CD4-positive, alpha-beta memory T cell (primary cell): ENCODE measurements at regions not wholly inside any gene's neighbourhood (a gene's known extent, or its start where the extent isn't known, plus 50 kb on each side); places are given as distances from the start of the nearest gene placed in this dataset.

ENCODE experiments used
- CTCF ChIA-PET: fragments of 350-600 bp; sonication (Branson Sonifier 250); formaldehyde crosslinking; loops from one replicate; lab custom pipeline; 2021; ENCODE audit warnings: inconsistent platforms; ENCODE audit not compliant: partially characterized antibody; lab: Charles Lee
- POLR2A ChIA-PET: fragments of 350-600 bp; sonication (Branson Sonifier 250); formaldehyde crosslinking; loops from one replicate; lab custom pipeline; 2021; ENCODE audit not compliant: partially characterized antibody; lab: Charles Lee
- DNase-seq, 5 donors: peaks; one replicate each; pipeline versions ENCODE4 v3.0.0 to v3.0.0-alpha.2; 2020 to 2022; ENCODE audit warnings: mixed read lengths in 1 of 5
- H3K27ac ChIP-seq: one replicate; pipeline ENCODE4 v1.7.0; 2013; ENCODE audit warnings: low read depth, low read length
- H3K27me3 ChIP-seq: 2 replicates; pipeline ENCODE4 v1.7.0; 2013; ENCODE audit warnings: mild to moderate bottlenecking, low read length, moderate library complexity; ENCODE audit not compliant: insufficient read depth
- H3K36me3 ChIP-seq: 2 replicates; pipeline ENCODE4 v1.7.0; 2013; ENCODE audit warnings: mild to moderate bottlenecking, low read length, moderate library complexity; ENCODE audit not compliant: insufficient read depth
- H3K4me1 ChIP-seq: 2 replicates; pipeline ENCODE4 v1.7.0; 2013; ENCODE audit warnings: mild to moderate bottlenecking, low read length, moderate library complexity; ENCODE audit not compliant: insufficient read depth
- H3K4me3 ChIP-seq, 2 donors: one replicate each; pipeline ENCODE4 v1.7.0; 2013; ENCODE audit warnings: low read length in 2 of 2, mild to moderate bottlenecking in 1 of 2
- H3K9me3 ChIP-seq, 2 donors: one replicate each; pipeline ENCODE4 v1.7.0; 2013; ENCODE audit warnings: low read length in 2 of 2, control low read depth in 1 of 2; ENCODE audit not compliant: control insufficient read depth in 1 of 2
- H3K27ac Mint-ChIP-seq, 7 donors: one replicate each; pipeline ENCODE4 v1.8.0; 2020 to 2021; ENCODE audit warnings: mixed read lengths in 7 of 7, mild to moderate bottlenecking in 6 of 7, inconsistent platforms in 3 of 7, moderate library complexity in 3 of 7
- H3K27me3 Mint-ChIP-seq, 2 donors: one replicate each; pipeline ENCODE4 v1.8.0; 2020 to 2021; ENCODE audit warnings: mixed read lengths in 2 of 2
- H3K36me3 Mint-ChIP-seq, 2 donors: one replicate each; pipeline ENCODE4 v1.8.0; 2020 to 2021; ENCODE audit warnings: mixed read lengths in 2 of 2, inconsistent platforms in 1 of 2, mild to moderate bottlenecking in 1 of 2
- H3K4me1 Mint-ChIP-seq, 4 donors: one replicate each; pipeline ENCODE4 v1.8.0; 2020 to 2021; ENCODE audit warnings: mixed read lengths in 4 of 4, mild to moderate bottlenecking in 1 of 4
- H3K4me3 Mint-ChIP-seq, 8 donors: one replicate each; pipeline ENCODE4 v1.8.0; 2020 to 2021; ENCODE audit warnings: mixed read lengths in 8 of 8, mild to moderate bottlenecking in 7 of 8, moderate library complexity in 6 of 8, inconsistent platforms in 3 of 8
- H3K9me3 Mint-ChIP-seq, 8 donors: one replicate each; pipeline ENCODE4 v1.8.0; 2020 to 2021; ENCODE audit warnings: mixed read lengths in 8 of 8, mild to moderate bottlenecking in 5 of 8, inconsistent platforms in 3 of 8, moderate library complexity in 1 of 8
- intact Hi-C: fragments of 100-400 bp; cut with micrococcal nuclease; formaldehyde crosslinking; loops from one replicate; pipeline ENCODE4 v1.15.1; 2023

DNA sequence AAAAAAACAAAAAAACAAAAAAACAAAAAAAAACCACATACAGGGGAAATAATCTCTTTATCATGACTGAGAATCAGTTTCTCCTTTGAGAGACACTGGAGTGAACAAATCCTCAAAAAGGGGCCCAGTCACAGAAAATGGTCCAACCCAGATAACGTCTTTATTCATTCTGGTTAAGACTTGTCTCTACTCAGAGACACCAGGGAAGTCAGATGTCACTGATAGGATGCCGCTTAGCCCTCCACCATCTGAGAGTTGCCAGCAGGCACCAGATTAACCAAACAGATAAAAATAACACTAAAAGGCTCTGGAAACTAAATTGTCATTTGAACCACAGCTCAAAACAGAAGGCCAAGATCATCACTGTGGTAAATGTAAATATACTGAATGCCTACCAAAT lies 1163.4 kb upstream of the ATXN8OS start:
- ChIA-PET POLR2A (no interaction called here), CTCF (interaction anchor here (0.6 kb wide), 1 partner anchor 50 kb away, joined by 3 read pairs; no protein-coding TSS in a partner anchor)
- no peak overlapping the region for H3K4me3 ChIP-seq
- no peaks in the 10 kb centered on the region for H3K9me3 ChIP-seq
- Mint-ChIP-seq H3K27me3 (no peaks in the 10 kb centered on the region), H3K4me3 (no peak overlapping the region), H3K9me3 (peaks cover 3 to 23% (median 11%) of the 10 kb centered on the region in 8 donors), H3K36me3 (no peaks in the 10 kb centered on the region), H3K27ac (no peak overlapping the region), H3K4me1 (no peaks in the 10 kb centered on the region)
- intact Hi-C loops: no loop called here
- no peaks in the 10 kb centered on the region for H3K27me3 ChIP-seq
- H3K4me1 ChIP-seq: no peaks in the 10 kb centered on the region
- no peaks in the 10 kb centered on the region for H3K36me3 ChIP-seq
- no peak overlapping the region for H3K27ac ChIP-seq
- no peak for DNase-seq

DNA sequence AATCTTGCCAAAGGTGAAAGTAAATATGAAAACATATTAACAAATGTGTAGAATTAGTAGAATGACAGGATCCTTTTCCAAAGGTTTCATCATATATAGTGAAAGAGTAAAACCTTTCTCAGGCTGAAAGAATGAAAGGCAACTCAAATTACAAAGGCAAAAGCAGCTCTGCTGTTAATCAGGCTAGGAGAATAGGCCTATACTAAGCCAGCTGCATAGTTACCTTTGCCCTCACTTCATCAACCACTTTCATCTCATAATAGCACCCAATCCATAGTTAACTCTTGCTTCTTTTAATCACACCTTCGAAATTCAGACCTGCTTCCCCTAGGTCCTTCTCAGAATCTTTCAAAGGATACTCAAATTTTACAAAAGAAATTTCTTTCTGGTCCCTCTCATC lies 1167.6 kb upstream of the ATXN8OS start:
- ChIA-PET CTCF (no interaction called here), POLR2A (no interaction called here)
- Histone ChIP-seq H3K4me1 (no peaks in the 10 kb centered on the region), H3K27ac (no peak overlapping the region), H3K36me3 (no peaks in the 10 kb centered on the region), H3K4me3 (no peak overlapping the region), H3K9me3 (no peaks in the 10 kb centered on the region), H3K27me3 (no peaks in the 10 kb centered on the region)
- intact Hi-C loops: no loop called here
- no peaks in the 10 kb centered on the region for H3K27me3 Mint-ChIP-seq
- peaks cover 1 to 15% (median 7%) of the 10 kb centered on the region in 8 donors for H3K9me3 Mint-ChIP-seq
- DNase-seq: no peak
- H3K4me1 Mint-ChIP-seq: no peaks in the 10 kb centered on the region
- no peaks in the 10 kb centered on the region for H3K36me3 Mint-ChIP-seq
- no peak overlapping the region for H3K4me3 Mint-ChIP-seq
- no peak overlapping the region for H3K27ac Mint-ChIP-seq

DNA sequence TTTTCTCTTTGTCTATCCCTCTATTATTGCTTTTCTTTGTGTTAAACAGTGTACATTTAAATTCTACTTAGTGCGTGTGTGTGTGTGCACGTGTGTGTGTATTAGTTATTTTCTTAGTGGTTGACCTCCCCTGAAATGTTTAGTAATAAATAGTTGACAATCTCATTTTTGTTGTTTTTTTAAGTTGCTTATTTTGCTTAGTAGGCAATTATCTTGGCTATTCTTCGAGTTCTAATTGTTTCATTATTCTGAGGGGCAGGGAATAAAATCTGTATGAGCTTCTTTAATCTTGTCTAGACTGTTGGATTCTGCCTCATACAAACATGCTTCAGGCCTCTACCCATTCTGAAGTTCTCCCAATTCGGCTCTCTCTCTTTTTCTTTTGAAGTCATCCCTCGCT lies 1169.0 kb upstream of the ATXN8OS start:
- H3K4me1 Mint-ChIP-seq: no peaks in the 10 kb centered on the region

DNA sequence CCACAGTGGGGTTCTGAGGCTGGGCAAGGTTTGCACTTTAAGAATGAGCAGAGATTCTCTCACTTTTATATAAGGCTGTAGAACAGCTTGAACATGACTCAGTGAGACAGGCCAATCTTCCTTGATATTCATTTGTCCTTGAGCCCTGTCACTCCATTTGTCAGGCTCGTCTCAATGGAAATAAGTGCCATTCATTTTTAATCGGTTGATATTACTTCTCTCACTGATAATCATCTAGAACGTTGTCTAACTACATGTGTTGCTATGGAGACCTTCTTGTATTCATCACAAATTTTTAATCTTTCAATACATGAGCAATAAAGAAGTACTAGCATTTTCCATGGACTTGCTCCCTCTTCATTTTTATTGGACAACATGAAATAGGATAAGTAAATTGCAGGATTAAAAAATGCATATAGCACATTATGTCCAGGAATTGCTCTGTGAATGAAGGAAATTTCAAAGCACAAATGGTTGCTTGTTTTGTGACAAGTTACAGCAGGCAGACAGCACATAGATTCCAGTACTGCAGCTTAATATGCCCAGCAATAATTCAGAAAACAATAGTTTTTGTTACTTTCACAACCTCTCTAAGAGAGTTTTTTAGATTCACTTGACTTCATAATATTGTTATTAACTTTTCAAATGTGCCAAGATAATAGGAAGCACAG lies 1178.4 kb upstream of the ATXN8OS start:
- intact Hi-C loops: no loop called here

More for the DNA sequence above, 1169.0 kb upstream of the ATXN8OS start:
- Histone ChIP-seq H3K27ac (no peak overlapping the region), H3K36me3 (no peaks in the 10 kb centered on the region), H3K4me1 (no peaks in the 10 kb centered on the region), H3K9me3 (no peaks in the 10 kb centered on the region), H3K4me3 (no peak overlapping the region), H3K27me3 (no peaks in the 10 kb centered on the region)
- Mint-ChIP-seq H3K9me3 (peaks cover 5 to 16% (median 9%) of the 10 kb centered on the region in 8 donors), H3K36me3 (no peaks in the 10 kb centered on the region), H3K4me3 (no peak overlapping the region), H3K27me3 (no peaks in the 10 kb centered on the region), H3K27ac (no peak overlapping the region)
- POLR2A ChIA-PET: no interaction called here
- intact Hi-C loops: no loop called here
- DNase-seq: no peak
- CTCF ChIA-PET: no interaction called here

DNA sequence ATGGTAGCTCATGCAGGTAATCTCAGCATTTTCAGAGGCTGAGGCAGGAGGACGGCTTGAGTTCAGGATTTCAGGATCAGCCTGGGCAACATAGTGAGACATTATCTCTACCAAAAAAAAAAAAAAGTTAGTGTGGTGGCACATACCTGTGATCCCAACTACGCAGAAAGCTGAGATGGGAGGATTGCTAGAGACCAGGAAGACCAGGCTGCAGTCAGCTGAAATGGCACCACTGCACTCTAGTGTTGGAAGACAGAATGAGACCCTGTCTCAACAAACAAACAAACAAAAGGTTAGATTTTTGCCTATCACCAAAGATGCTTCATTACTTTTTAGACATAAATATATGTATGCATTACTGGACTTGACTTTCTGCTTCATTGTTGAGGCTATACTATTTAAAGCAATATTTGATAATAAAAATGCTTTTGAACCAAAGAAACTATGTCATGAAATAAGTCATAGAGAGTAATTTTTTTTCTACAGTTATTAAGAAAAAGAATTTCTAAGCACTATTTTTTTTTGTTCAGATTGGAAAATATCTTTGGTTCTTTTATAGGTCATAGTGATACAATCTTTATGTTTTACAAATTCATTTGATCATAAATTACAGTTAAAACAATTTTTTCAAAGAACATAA lies 1180.1 kb upstream of the ATXN8OS start:
- H3K9me3 ChIP-seq: no peaks in the 10 kb centered on the region
- Mint-ChIP-seq H3K9me3 (peaks cover 0 to 12% (median 7%) of the 10 kb centered on the region in 8 donors), H3K4me1 (no peaks in the 10 kb centered on the region), H3K27ac (no peak overlapping the region), H3K27me3 (no peaks in the 10 kb centered on the region), H3K4me3 (no peak overlapping the region), H3K36me3 (no peaks in the 10 kb centered on the region)
- no peak for DNase-seq
- H3K27ac ChIP-seq: no peak overlapping the region
- no peaks in the 10 kb centered on the region for H3K27me3 ChIP-seq
- intact Hi-C loops: no loop called here
- no peaks in the 10 kb centered on the region for H3K4me1 ChIP-seq
- no peak overlapping the region for H3K4me3 ChIP-seq
- CTCF ChIA-PET: no interaction called here
- no peaks in the 10 kb centered on the region for H3K36me3 ChIP-seq
- POLR2A ChIA-PET: no interaction called here

More for the DNA sequence above, 1178.4 kb upstream of the ATXN8OS start:
- Histone ChIP-seq H3K9me3 (no peaks in the 10 kb centered on the region), H3K4me3 (no peak overlapping the region), H3K27me3 (no peaks in the 10 kb centered on the region), H3K4me1 (no peaks in the 10 kb centered on the region), H3K36me3 (no peaks in the 10 kb centered on the region), H3K27ac (no peak overlapping the region)
- ChIA-PET CTCF (no interaction called here), POLR2A (no interaction called here)
- DNase-seq: no peak
- Mint-ChIP-seq H3K27me3 (no peaks in the 10 kb centered on the region), H3K27ac (no peak overlapping the region), H3K36me3 (no peaks in the 10 kb centered on the region), H3K9me3 (peaks cover 2 to 11% (median 6%) of the 10 kb centered on the region in 8 donors), H3K4me3 (no peak overlapping the region), H3K4me1 (no peaks in the 10 kb centered on the region)

DNA sequence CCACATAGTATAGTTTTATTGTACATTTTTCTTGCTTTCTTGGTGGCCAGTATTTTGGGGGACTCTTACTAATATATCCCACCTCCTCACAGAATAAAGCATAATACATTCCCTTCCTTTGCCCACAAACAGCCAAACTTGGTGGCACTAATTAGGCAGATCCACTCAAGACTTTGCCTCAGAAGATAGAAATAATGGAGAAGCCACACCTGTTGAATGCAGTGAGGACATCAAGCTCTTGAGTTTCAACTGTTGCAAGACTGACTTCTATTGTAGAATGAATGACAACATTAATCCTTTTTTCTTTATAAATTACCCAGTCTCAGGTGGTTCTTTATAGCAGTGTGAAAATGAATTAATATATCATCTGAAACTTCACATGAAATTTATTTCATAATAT lies 1183.6 kb upstream of the ATXN8OS start:
- ChIA-PET CTCF (no interaction called here), POLR2A (no interaction called here)
- intact Hi-C loops: no loop called here
- Mint-ChIP-seq H3K27ac (no peak overlapping the region), H3K36me3 (no peaks in the 10 kb centered on the region), H3K4me1 (no peaks in the 10 kb centered on the region), H3K9me3 (peaks cover 0 to 11% (median 4%) of the 10 kb centered on the region in 8 donors), H3K27me3 (no peaks in the 10 kb centered on the region), H3K4me3 (no peak overlapping the region)
- DNase-seq: no peak
- H3K27me3 ChIP-seq: no peaks in the 10 kb centered on the region
- H3K4me3 ChIP-seq: no peak overlapping the region
- no peaks in the 10 kb centered on the region for H3K9me3 ChIP-seq
- no peaks in the 10 kb centered on the region for H3K4me1 ChIP-seq
- no peaks in the 10 kb centered on the region for H3K36me3 ChIP-seq
- no peak overlapping the region for H3K27ac ChIP-seq

DNA sequence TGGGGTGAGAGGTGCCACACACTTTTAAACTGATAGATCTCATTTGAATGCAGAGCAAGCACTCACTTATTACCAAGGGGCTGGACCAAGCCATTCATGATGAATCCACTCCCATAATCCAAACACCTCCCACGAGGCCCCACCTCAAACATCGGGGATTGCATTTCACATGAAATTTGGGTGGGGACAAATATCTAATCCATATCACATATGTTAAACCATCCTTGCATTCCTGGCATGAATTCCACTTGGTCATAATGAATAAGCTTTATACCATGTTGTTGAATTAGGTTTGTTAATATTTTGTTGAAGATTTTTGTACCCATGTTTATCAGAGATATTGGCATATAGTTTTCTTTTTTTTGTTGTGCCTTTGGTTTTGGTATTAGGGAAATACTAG lies 1198.7 kb upstream of the ATXN8OS start:
- Histone ChIP-seq H3K4me1 (no peaks in the 10 kb centered on the region), H3K27ac (no peak overlapping the region), H3K36me3 (no peaks in the 10 kb centered on the region), H3K27me3 (no peaks in the 10 kb centered on the region), H3K9me3 (no peaks in the 10 kb centered on the region), H3K4me3 (no peak overlapping the region)
- no peak for DNase-seq
- Mint-ChIP-seq H3K9me3 (peaks cover 4 to 46% (median 25%) of the 10 kb centered on the region in 8 donors), H3K4me1 (no peaks in the 10 kb centered on the region), H3K27me3 (no peaks in the 10 kb centered on the region), H3K4me3 (no peak overlapping the region), H3K27ac (no peak overlapping the region), H3K36me3 (no peaks in the 10 kb centered on the region)
- ChIA-PET POLR2A (no interaction called here), CTCF (no interaction called here)
- intact Hi-C loops: no loop called here
